Epithelial cell of proximal tubule (primary cell): ENCODE measurements at regions not wholly inside any gene's neighbourhood (a gene's known extent, or its start where the extent isn't known, plus 50 kb on each side); places are given as distances from the start of the nearest gene placed in this dataset.

Experiments
- DNase-seq: peaks from one replicate; pipeline ENCODE4 v3.0.0-alpha.2; 2011; ENCODE audit warnings: low read depth
- H3K4me3 ChIP-seq: 2 replicates; pipeline ENCODE4 v1.5.1; 2011; ENCODE audit warnings: low read depth, mild to moderate bottlenecking, low read length
- CTCF ChIP-seq: conservative IDR thresholded peaks from 2 replicates; pipeline ENCODE4 v1.5.1; 2012; ENCODE audit warnings: low read depth, mild to moderate bottlenecking, low read length

- H3K4me3 ChIP-seq: no peak overlapping the region
- no peak for DNase-seq
- no peak for TF ChIP-seq CTCF
These were observed 179.0 kb downstream of the ADGRA3 start for GRCh38 chr4:22336822-22337221.

GRCh38 chr4:22334155-22334554, 181.7 kb downstream of the ADGRA3 start:
- TF ChIP-seq CTCF: no peak
- DNase-seq: no peak
- no peak overlapping the region for H3K4me3 ChIP-seq

- no peak for DNase-seq
- no peak overlapping the region for H3K4me3 ChIP-seq
- TF ChIP-seq CTCF: no peak
These were observed 191.4 kb downstream of the ADGRA3 start for GRCh38 chr4:22324422-22324821.

GRCh38 chr4:22323691-22324090, 192.2 kb downstream of the ADGRA3 start:
- no peak overlapping the region for H3K4me3 ChIP-seq
- TF ChIP-seq CTCF: no peak
- no peak for DNase-seq

GRCh38 chr4:22322996-22323395, 192.9 kb downstream of the ADGRA3 start:
- H3K4me3 ChIP-seq: no peak overlapping the region
- TF ChIP-seq CTCF: no peak
- DNase-seq: no peak

GRCh38 chr4:22315628-22316027, 200.2 kb downstream of the ADGRA3 start:
- no peak for TF ChIP-seq CTCF
- no peak for DNase-seq
- H3K4me3 ChIP-seq: no peak overlapping the region

- TF ChIP-seq CTCF: no peak
- no peak overlapping the region for H3K4me3 ChIP-seq
- DNase-seq: no peak
These were observed 201.9 kb downstream of the ADGRA3 start for GRCh38 chr4:22313976-22314375.
